ENCODE measurements at regions not wholly inside any gene's neighbourhood (a gene's known extent, or its start where the extent isn't known, plus 50 kb on each side); places are given as distances from the start of the nearest gene placed in this dataset.

- Histone ChIP-seq H3K4me1 (replicated peaks in 1 of 2) (no peaks in the 10 kb centered on the region), H3K27ac (no peak overlapping the region), H3K4me3 (no peak overlapping the region)
- ATAC-seq (replicated peaks in 6 of 8): no peak
- WGBS, 10 experiments: 45 to 100% (median 87%) methylated on average over 2 to 10 of the region's 12 CpGs; no CpG with 5 or more reads in 2 of the 10 experiments
- in situ Hi-C loops (cut with MboI; ENCODE audit: low pct_unique_long_range_greater_than_20kb in 2 of 9, low sequenced_read_pairs in 9 of 9, unreplicated experiment in 9 of 9): no loop called here
These were observed 159.9 kb upstream of the RNF32 start for GRCh38 chr7:156480671-156481070.

- no peak overlapping the region for H3K4me3 ChIP-seq
- WGBS, 10 experiments: 0 to 87% (median 54%) methylated on average over 1 to 2 of the region's 2 CpGs; no CpG with 5 or more reads in 2 of the 10 experiments
- ATAC-seq (replicated peaks in 6 of 8): no peak
- no peak overlapping the region for H3K27ac ChIP-seq
- H3K4me1 ChIP-seq (replicated peaks in 1 of 2): no peaks in the 10 kb centered on the region
- in situ Hi-C loops (cut with MboI; ENCODE audit: low pct_unique_long_range_greater_than_20kb in 2 of 9, low sequenced_read_pairs in 9 of 9, unreplicated experiment in 9 of 9): loop anchor here in 2 of 9 experiments (10.0 kb wide), 1 partner anchor 665 kb away; the partner anchor contains the start of gene SHH (in 2 of the 2)
These were observed 161.0 kb upstream of the RNF32 start for GRCh38 chr7:156479596-156479995.

DNA sequence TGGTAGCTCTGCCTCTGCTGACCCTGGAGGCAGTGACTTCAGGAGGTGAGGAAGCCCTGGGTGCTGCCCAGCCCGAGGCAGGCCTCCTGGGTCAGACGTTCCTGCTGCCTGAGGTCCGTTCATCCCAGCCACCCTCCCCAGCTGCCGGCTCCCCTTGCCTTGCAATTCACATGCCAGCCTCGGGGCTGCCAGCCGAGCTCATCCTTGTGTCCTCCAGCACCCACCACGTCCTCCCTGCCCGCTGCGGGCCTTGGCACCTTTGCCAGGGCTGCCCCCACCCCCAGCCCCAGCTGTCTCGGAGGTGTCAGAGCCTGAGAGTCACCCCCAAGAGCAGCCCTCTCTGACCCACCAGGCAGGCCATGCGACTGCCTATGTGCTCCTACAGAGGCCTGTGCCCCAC lies 162.1 kb upstream of the RNF32 start:
- H3K4me1 ChIP-seq (replicated peaks in 1 of 2): no peaks in the 10 kb centered on the region
- no peak overlapping the region for H3K4me3 ChIP-seq
- no peak for ATAC-seq (replicated peaks in 6 of 8)
- no CpG with 5 or more reads among the region's 11 CpGs for WGBS, 10 experiments
- no peak overlapping the region for H3K27ac ChIP-seq
- in situ Hi-C loops (cut with MboI; ENCODE audit: low pct_unique_long_range_greater_than_20kb in 2 of 9, low sequenced_read_pairs in 9 of 9, unreplicated experiment in 9 of 9): loop anchor here in 2 of 9 experiments (10.0 kb wide), 1 partner anchor 664 kb away; the partner anchor contains the start of gene SHH (in 2 of the 2)

DNA sequence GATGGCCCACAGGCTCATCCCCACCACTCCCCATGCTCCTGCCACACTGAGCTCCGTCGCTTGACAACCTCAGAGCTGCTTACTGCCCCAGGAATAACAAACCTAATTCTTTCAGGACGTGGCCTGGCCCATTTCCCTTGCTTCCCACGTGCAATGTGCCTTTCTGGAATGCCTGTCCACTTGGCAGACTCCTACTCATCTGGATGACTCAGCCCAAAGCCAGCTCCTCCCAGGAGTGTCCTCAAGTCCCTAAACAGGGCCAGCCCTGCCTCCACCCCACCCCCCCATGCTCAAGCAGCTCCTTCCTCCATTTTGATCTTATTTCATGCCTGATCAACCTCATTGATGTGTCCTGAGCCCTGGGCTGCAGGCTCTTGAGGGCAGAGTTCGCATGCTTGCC lies 164.9 kb upstream of the RNF32 start:
- ATAC-seq (replicated peaks in 6 of 8): peak in 2 of 8 experiments; percentile 48 to 74
- in situ Hi-C loops (cut with MboI; ENCODE audit: low pct_unique_long_range_greater_than_20kb in 2 of 9, low sequenced_read_pairs in 9 of 9, unreplicated experiment in 9 of 9): loop anchor here in 2 of 9 experiments (10.0 kb wide), 1 partner anchor 661 kb away; the partner anchor contains the start of gene SHH (in 2 of the 2)
- WGBS, 10 experiments: 0 to 100% (median 78%) methylated on average over 1 to 5 of the region's 5 CpGs; no CpG with 5 or more reads in 5 of the 10 experiments

DNA sequence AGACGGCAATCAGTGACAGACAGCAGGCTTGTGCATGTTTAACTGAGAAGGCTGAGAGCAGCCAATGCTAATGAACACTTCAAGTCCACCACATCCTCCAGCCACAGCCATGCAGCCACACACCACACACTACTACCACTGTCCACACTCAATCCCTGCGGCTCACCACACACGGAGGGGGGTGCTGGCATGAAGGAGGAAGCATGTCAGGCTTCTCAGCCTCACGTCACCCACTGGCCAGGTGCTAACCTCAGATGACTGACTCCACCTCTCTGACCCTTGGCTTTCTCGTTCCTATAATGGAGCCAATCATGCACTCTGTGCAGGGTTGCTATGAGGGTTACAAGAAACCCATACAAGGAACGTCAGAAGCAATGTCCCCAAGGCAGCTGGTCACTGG lies 165.4 kb upstream of the RNF32 start:
- H3K4me3 ChIP-seq: no peak overlapping the region

More for the DNA sequence above, 164.9 kb upstream of the RNF32 start:
- Histone ChIP-seq H3K4me1 (replicated peaks in 1 of 2) (no peaks in the 10 kb centered on the region), H3K4me3 (no peak overlapping the region), H3K27ac (no peak overlapping the region)

DNA sequence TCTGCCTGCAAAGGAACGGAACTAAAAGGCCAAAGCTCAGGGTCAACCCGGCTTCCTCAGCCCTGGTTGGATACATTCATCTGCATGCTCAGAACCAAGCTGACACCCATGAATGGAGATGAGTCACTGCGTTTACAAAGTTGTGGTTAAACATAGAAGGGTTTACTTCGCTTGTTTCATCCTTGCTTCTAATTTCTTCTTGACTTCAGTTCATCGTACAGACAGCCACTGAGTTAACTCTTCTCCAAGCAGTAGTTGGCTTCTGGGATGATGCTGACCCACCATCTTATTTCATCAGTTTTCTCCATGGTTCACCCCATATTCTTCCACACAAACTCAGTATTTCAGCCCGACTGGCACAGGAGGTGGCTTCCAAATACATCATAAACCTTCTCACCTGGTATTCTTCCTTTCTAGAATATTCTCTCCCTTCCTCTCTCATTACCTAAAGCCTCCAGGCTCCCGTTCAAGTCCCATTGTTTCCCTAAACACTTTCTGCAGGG lies 166.3 kb upstream of the RNF32 start:
- Histone ChIP-seq H3K27ac (no peak overlapping the region), H3K4me3 (no peak overlapping the region), H3K4me1 (replicated peaks in 1 of 2) (no peaks in the 10 kb centered on the region)
- peak in 5 of 8 experiments; percentile 26 to 88 (median 51) for ATAC-seq (replicated peaks in 6 of 8)
- WGBS, 10 experiments: 13 to 94% (median 50%) methylated on average over 3 to 7 of the region's 7 CpGs
- in situ Hi-C loops (cut with MboI; ENCODE audit: low pct_unique_long_range_greater_than_20kb in 2 of 9, low sequenced_read_pairs in 9 of 9, unreplicated experiment in 9 of 9): loop anchor here in 3 of 9 experiments (10.0 to 25.0 kb wide), 2 partner anchors 659 to 662 kb away; partner anchors contain the start of gene SHH (in 3 of the 3)

More for the DNA sequence above, 165.4 kb upstream of the RNF32 start:
- 6 to 100% (median 70%) methylated on average over 1 to 4 of the region's 6 CpGs; no CpG with 5 or more reads in 6 of the 10 experiments for WGBS, 10 experiments
- in situ Hi-C loops (cut with MboI; ENCODE audit: low pct_unique_long_range_greater_than_20kb in 2 of 9, low sequenced_read_pairs in 9 of 9, unreplicated experiment in 9 of 9): loop anchor here in 2 of 9 experiments (10.0 kb wide), 1 partner anchor 660 kb away; the partner anchor contains the start of gene SHH (in 2 of the 2)
- Histone ChIP-seq H3K27ac (no peak overlapping the region), H3K4me1 (replicated peaks in 1 of 2) (no peaks in the 10 kb centered on the region)
- no peak for ATAC-seq (replicated peaks in 6 of 8)

GRCh38 chr7:156473476-156474240 lies 166.9 kb upstream of the RNF32 start:
- WGBS, 10 experiments: 0 to 29% (median 9%) methylated on average over 2 to 9 of the region's 9 CpGs

GRCh38 chr7:156472267-156472666 lies 168.3 kb upstream of the RNF32 start:
- ATAC-seq (replicated peaks in 6 of 8): no peak
- Histone ChIP-seq H3K4me3 (no peak overlapping the region), H3K4me1 (replicated peaks in 1 of 2) (no peaks in the 10 kb centered on the region), H3K27ac (no peak overlapping the region)
- WGBS, 10 experiments: 0 to 90% (median 73%) methylated on average over 1 to 5 of the region's 11 CpGs; no CpG with 5 or more reads in 2 of the 10 experiments
- in situ Hi-C loops (cut with MboI; ENCODE audit: low pct_unique_long_range_greater_than_20kb in 2 of 9, low sequenced_read_pairs in 9 of 9, unreplicated experiment in 9 of 9): loop anchor here in 3 of 9 experiments (10.0 to 25.0 kb wide), 2 partner anchors 657 to 660 kb away; partner anchors contain the start of gene SHH (in 3 of the 3)

More at GRCh38 chr7:156473476-156474240, 166.9 kb upstream of the RNF32 start:
- in situ Hi-C loops (cut with MboI; ENCODE audit: low pct_unique_long_range_greater_than_20kb in 2 of 9, low sequenced_read_pairs in 9 of 9, unreplicated experiment in 9 of 9): loop anchor here in 3 of 9 experiments (10.0 to 25.0 kb wide), 2 partner anchors 659 to 661 kb away; partner anchors contain the start of gene SHH (in 3 of the 3)
- no peak overlapping the region for H3K4me3 ChIP-seq
- no peak overlapping the region for H3K27ac ChIP-seq
- no peaks in the 10 kb centered on the region for H3K4me1 ChIP-seq (replicated peaks in 1 of 2)
- peak in 3 of 8 experiments; percentile 38 to 67 (median 47) for ATAC-seq (replicated peaks in 6 of 8)

GRCh38 chr7:156470399-156471320 lies 169.9 kb upstream of the RNF32 start:
- in situ Hi-C loops (cut with MboI; ENCODE audit: low pct_unique_long_range_greater_than_20kb in 2 of 9, low sequenced_read_pairs in 9 of 9, unreplicated experiment in 9 of 9): loop anchor here in 3 of 9 experiments (10.0 to 25.0 kb wide), 2 partner anchors 656 to 658 kb away; partner anchors contain the start of gene SHH (in 3 of the 3)
- 50 to 100% (median 89%) methylated on average over 1 to 27 of the region's 32 CpGs; no CpG with 5 or more reads in 2 of the 10 experiments for WGBS, 10 experiments
- no peaks in the 10 kb centered on the region for H3K4me1 ChIP-seq (replicated peaks in 1 of 2)
- H3K4me3 ChIP-seq: no peak overlapping the region
- ATAC-seq (replicated peaks in 6 of 8): no peak
- H3K27ac ChIP-seq: no peak overlapping the region

- Histone ChIP-seq H3K4me3 (no peak overlapping the region), H3K27ac (no peak overlapping the region), H3K4me1 (replicated peaks in 1 of 2) (no peaks in the 10 kb centered on the region)
- ATAC-seq (replicated peaks in 6 of 8): no peak
- 4 to 87% (median 64%) methylated on average over 2 to 9 of the region's 11 CpGs; no CpG with 5 or more reads in 2 of the 10 experiments for WGBS, 10 experiments
- in situ Hi-C loops (cut with MboI; ENCODE audit: low pct_unique_long_range_greater_than_20kb in 2 of 9, low sequenced_read_pairs in 9 of 9, unreplicated experiment in 9 of 9): loop anchor here in 1 of 9 experiments (25.0 kb wide), 1 partner anchor 655 kb away; the partner anchor contains the start of gene SHH
These were observed 173.5 kb upstream of the RNF32 start for GRCh38 chr7:156466955-156467625.

DNA sequence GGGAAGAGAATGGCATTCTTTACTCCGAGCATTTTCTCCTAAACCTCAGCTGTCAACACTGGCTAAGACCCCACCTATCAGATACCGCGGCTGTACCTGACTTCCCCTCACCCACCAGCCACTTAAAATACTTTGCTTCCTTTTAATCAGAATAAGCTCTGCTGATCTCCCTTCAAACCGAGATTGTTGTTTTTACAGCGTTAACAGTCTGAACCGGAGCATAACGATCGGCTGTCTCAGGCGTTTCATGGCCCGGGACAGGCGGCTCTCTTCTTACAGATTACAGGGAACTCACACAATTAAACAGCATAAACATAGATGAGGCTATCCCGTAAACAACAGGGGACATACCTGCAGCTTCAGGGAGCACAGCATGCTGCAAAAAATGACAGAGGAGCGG lies 174.3 kb upstream of the RNF32 start:
- in situ Hi-C loops (cut with MboI; ENCODE audit: low pct_unique_long_range_greater_than_20kb in 2 of 9, low sequenced_read_pairs in 9 of 9, unreplicated experiment in 9 of 9): loop anchor here in 1 of 9 experiments (25.0 kb wide), 1 partner anchor 654 kb away; the partner anchor contains the start of gene SHH
- H3K4me1 ChIP-seq (replicated peaks in 1 of 2): no peaks in the 10 kb centered on the region
- H3K4me3 ChIP-seq: no peak overlapping the region
- no peak for ATAC-seq (replicated peaks in 6 of 8)
- 0 to 100% (median 56%) methylated on average over 1 to 13 of the region's 13 CpGs; no CpG with 5 or more reads in 2 of the 10 experiments for WGBS, 10 experiments
- H3K27ac ChIP-seq: no peak overlapping the region
